ENCODE measurements at regions not wholly inside any gene's neighbourhood (a gene's known extent, or its start where the extent isn't known, plus 50 kb on each side); places are given as distances from the start of the nearest gene placed in this dataset.

DNA sequence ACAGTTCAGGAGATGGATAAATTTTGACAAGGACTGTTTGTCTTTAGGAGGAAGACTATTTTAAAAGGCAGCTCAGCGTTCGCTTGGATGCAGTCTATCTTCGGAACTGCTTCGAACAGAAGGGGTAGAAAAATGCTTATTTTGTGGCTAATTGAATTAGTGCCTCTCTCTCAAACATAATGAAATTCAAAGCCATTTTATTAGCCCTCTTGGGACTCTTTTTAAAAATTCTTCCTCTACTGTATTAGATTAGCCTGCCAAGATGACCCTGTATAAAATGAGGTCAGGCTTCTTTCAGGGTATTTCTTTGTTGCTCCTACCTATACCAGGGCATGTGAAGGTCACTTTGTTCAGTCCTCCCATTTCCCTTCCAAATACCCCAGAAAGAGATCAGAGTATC is 379.2 kb upstream of the NFE2L3 start:
- H3K4me3 ChIP-seq (ENCODE audit: low read depth, low read length) = no peak overlapping the region
- TF ChIP-seq, protein P1, sequence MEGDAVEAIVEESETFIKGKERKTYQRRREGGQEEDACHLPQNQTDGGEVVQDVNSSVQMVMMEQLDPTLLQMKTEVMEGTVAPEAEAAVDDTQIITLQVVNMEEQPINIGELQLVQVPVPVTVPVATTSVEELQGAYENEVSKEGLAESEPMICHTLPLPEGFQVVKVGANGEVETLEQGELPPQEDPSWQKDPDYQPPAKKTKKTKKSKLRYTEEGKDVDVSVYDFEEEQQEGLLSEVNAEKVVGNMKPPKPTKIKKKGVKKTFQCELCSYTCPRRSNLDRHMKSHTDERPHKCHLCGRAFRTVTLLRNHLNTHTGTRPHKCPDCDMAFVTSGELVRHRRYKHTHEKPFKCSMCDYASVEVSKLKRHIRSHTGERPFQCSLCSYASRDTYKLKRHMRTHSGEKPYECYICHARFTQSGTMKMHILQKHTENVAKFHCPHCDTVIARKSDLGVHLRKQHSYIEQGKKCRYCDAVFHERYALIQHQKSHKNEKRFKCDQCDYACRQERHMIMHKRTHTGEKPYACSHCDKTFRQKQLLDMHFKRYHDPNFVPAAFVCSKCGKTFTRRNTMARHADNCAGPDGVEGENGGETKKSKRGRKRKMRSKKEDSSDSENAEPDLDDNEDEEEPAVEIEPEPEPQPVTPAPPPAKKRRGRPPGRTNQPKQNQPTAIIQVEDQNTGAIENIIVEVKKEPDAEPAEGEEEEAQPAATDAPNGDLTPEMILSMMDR (IDR thresholded peaks at IDR 0.05; ENCODE audit: control insufficient read depth, extremely low read depth, insufficient read depth) = no peak
- DNase-seq (ENCODE audit: low read depth) = no peak

DNA sequence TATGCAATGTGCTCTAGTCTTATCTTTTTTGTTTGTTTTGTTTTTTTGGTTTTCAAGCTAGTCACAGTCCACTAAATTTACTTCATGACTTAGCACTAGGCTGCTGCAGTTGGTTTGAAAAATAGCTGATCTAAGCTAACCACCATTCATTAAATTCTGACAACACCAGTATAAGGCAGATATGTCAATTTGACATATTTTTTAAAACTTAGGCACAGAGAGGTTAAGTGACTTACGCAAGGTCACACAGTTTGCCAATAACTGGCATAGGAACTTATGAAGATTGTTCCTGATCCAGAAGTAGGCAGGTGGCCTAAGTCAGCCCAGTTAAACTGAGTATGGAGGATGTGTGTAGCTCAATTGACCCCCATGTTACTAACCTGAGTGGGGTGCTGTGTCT is 377.3 kb upstream of the NFE2L3 start:
- no peak for DNase-seq (ENCODE audit: low read depth)
- H3K4me3 ChIP-seq (ENCODE audit: low read depth, low read length) = no peak overlapping the region
- TF ChIP-seq, protein P1 (IDR thresholded peaks at IDR 0.05; ENCODE audit: control insufficient read depth, extremely low read depth, insufficient read depth) = no peak

- no peak overlapping the region for H3K4me3 ChIP-seq (ENCODE audit: low read depth, low read length)
- TF ChIP-seq, protein P1 (IDR thresholded peaks at IDR 0.05; ENCODE audit: control insufficient read depth, extremely low read depth, insufficient read depth) = no peak
- no peak for DNase-seq (ENCODE audit: low read depth)
Measured at GRCh38 chr7:25775570-25775969, 376.4 kb upstream of the NFE2L3 start.

GRCh38 chr7:25775999-25776743 is 375.8 kb upstream of the NFE2L3 start:
- no peak for DNase-seq (ENCODE audit: low read depth)
- H3K4me3 ChIP-seq (ENCODE audit: low read depth, low read length) = no peak overlapping the region

GRCh38 chr7:25776744-25777123 is 375.3 kb upstream of the NFE2L3 start:
- DNase-seq (ENCODE audit: low read depth) = no peak
- H3K4me3 ChIP-seq (ENCODE audit: low read depth, low read length) = no peak overlapping the region
- TF ChIP-seq, protein P1 (IDR thresholded peaks at IDR 0.05; ENCODE audit: control insufficient read depth, extremely low read depth, insufficient read depth) = no peak

More at GRCh38 chr7:25775999-25776743, 375.8 kb upstream of the NFE2L3 start:
- TF ChIP-seq, protein P1 (IDR thresholded peaks at IDR 0.05; ENCODE audit: control insufficient read depth, extremely low read depth, insufficient read depth) = no peak

GRCh38 chr7:25777969-25778708 is 373.9 kb upstream of the NFE2L3 start:
- no peak overlapping the region for H3K4me3 ChIP-seq (ENCODE audit: low read depth, low read length)
- TF ChIP-seq, protein P1 (IDR thresholded peaks at IDR 0.05; ENCODE audit: control insufficient read depth, extremely low read depth, insufficient read depth) = no peak
- DNase-seq (ENCODE audit: low read depth) = no peak

Measured in LNCaP clone FGC (cell line).